Activated CD4-positive, CD25-positive, alpha-beta regulatory T cell treated with anti-CD3 and anti-CD28 coated beads, Interleukin-2, amount 50 U/mL, for 72 hours (primary cell): ENCODE measurements at regions not wholly inside any gene's neighbourhood (a gene's known extent, or its start where the extent isn't known, plus 50 kb on each side); places are given as distances from the start of the nearest gene placed in this dataset.
"Not testable (repeated sequence)": the region's sequence is repeated elsewhere in the genome, so short reads cannot be mapped to it uniquely, and the experiment has no call there.

Experiments used
- DNase-seq: peaks from one replicate; pipeline ENCODE4 v3.0.0; 2021

DNA sequence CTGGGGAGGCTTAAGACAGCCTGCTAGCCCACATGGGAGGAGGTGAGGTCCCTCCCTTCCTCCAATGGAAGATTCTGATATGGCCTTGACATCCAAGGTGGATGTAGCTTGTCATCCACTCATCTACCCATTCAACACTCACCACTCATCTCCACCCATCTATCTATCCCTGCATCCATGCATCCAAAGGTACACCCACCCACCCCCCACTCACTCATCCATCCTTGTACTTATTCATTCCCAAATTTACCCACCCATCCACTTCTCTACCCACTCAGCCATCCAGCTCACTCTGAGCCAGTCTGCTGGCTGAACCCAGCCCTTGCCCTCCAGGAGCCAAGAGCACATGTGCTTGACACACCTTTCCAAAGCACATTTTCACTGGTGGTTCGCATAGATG lies 189.7 kb downstream of the TLE3 start:
- DNase-seq: no peak

DNA sequence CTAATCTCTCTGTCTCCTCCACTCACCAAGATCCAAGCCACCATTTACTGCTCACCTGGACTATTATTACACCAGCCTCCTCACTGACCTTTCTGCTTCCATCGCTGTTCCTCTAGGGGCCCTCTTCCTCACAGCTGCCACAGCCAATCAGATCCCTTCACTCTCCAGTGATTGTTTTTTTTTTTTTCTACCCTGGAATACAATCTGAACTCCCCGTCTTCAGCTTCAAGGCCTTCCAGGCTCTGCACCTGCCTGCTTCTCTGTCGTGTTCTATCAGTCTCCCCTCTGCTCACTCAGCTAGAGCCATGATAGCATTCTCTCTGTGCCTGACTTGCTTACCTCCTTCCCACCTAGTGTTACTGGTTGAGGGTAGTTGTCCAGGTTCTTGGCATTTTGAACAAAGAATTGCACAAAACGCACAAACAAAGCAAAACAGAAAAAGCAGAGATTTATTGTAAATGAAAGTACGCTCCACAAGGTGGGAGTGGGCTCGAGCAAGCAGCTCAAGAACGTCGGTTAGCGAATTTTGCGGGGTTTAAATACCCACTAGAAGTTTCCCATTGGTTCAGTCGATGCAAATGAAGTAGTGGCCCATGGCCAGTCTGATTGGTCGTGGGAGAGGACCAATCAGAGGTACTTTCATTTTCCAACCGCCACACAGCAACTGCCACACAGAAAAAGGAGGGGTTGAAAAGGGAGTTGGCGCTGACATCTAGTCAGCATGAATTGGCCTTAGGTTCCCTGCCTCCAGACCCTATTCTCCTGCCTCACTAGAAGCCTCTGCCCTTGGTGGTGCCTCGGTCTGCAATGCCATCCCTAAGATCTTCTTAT lies 188.9 kb downstream of the TLE3 start:
- DNase-seq: no peak

DNA sequence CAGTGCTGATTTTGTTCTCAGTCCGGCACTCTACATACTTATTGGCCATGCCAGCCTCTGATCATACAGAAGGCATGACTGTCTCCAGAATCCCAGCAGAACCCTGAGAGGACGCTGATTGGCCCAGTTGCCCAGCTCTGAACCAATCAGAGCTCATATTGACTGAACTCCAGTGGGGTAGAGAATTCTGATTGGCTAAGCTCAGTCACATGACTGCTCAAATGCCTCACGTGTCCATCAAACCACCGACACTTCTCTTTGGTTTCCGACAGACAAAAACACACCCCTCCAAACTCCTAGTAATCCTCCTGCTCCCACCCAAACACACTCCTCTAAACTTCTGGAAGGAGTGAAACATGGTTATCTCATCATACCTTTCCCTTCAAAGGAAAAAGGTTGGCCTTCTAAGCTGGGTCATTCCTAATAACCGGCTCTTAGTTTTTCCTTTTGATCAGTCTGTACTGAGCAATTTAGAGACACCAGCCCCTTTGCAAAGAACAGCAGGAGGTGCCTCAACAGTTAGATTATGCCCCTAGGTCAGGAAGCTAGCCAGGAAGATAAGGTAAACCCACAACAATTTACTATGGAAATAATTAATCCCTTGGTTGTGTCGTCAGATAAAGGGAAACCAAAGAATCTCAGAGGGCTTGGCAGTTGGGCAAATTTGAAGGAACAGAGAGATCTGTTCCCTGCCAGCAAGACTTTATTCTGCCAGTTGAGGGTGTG lies 187.8 kb downstream of the TLE3 start:
- DNase-seq: no peak

DNA sequence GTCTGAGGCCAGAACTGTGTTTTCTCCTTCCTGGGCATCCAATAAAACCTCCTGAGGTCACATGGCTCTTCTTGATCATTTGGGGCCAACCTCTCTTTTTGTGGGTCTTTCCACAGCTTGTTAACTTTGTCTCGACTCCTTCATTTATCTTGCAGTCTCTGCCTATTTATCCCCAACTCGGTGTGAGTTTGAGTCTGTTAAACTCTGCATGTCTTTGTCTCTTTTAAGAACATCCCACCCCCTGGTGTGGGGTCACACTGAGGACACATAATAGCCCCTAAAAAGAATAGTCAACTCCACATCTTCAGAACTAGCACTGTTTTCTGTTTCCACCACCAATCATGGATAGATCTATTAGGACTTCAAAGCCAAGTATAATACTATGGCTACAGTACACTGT lies 187.2 kb downstream of the TLE3 start:
- no peak for DNase-seq

DNA sequence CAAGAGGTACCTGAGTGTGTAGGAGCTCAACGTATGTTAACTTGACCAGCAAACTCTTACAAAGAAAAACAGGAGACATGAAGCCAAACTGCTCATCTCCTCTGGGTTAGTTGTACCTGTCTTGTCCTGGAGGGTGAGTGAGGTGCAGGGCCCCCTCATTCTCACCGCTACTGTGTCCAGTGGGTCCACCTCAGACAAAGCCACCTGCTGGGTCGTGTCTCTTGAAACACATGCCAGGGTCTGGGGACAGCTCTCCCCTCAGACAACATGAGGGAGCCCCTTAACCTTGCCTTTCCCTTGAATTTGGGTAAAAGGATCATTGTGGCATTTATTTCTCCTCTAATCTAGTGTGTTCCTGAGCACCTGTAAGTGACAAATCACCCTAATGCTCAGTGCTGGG lies 185.6 kb downstream of the TLE3 start:
- DNase-seq: no peak

DNA sequence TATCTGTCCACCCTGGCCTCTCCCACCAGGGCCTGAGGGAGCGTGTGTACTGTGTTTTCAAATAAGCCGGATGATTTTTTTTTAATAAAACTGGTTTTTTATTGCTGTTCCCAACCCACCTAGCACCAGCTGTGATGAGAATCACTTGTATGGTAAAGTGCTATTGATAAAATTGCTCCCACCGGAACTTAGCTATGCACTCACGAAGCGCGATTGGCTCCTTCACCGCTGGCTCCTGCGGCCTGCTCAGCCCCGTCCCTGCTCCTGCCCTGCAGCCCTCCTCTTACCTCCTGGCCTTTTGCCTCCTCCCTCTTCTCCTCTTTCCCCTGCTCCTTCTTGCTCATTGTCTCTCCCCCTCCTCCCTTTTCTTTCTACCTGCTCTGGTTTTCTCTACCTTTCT lies 183.7 kb downstream of the TLE3 start:
- DNase-seq: no peak

DNA sequence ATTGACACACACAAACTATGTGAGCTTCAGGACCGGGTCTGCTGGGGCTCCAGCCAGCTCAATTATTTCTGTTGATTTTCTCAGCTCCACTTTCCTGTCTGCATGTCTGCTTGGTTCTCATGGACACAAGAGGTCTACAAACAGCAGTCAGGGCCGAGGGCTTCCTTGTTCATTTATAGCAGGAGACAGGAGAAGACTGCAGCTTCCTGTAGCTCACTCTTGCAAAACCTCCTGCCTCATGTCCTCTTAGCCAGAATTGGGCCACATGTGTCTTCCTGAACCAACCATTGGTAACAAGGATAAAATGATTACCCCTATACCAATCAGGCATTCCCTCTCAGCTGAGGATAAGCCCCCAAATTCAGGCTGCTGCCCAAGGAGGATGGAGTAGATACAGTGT lies 182.8 kb downstream of the TLE3 start:
- DNase-seq: no peak

DNA sequence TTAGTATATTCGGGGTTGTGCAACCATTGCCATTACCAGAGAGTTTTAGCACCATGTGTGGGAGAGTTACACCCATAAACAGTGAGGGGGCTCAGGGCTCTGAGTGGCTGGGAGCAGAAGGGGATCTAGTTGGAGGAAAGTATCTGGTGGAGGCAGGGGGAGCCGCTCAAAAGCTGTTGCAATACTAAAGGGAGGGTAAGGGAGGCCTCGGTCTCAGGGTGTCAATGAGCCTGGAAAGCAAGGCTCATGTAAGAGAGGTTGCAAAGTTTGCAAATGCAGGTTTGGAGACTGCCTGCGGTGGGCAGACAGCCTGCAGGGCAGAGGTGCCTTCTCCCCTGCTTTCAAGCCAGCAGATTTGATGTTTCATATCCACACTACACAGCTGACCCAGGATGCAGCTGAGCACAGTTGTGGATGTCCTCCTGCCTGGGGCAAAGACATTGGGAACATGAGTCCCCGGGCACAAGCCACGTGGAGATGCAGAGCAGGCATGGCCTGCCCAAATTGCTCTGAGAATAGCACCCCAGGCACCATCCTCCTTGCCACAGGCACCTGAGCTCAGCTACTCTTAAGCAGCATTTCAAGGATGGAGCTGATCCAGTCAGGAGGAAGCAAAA lies 181.4 kb downstream of the TLE3 start:
- DNase-seq: no peak

DNA sequence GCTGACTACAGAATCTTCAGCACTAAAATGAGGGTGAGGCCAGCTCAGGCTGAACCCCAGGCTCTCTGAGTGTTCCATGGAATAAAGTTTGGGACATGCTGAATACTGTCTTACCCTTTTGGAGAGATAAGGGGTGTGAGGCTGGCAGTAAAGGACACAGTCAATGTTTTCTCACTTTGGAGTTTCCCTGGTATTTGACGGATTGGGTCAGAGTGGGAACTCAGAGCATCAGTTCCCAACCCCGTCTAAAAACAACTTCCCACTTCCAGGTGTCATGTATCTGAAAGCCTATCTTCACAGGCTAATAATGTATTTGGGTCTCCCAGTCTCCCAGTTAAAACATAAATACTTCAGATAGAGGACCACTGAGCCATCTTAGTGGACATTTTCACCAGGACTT lies 180.7 kb downstream of the TLE3 start:
- no peak for DNase-seq

DNA sequence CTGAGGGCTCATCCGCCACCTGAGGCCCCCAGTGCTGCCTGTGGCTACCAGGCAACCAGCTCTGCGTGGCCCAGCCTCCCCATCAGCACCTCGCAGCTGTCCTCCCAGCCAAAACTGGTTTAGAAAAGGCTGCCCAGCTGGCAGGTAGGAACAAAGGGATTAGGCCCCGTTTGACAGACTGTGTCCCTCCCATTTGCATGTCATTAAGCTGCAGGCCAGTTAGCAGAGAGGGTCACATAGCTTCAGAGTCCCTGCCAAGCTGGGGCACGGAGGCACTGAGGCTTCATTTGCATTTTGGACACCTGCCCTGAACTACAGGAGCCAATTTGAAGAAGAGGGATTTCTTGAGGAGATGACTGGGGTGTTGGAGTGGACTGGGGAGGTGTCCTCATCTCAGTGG lies 177.9 kb downstream of the TLE3 start:
- no peak for DNase-seq

DNA sequence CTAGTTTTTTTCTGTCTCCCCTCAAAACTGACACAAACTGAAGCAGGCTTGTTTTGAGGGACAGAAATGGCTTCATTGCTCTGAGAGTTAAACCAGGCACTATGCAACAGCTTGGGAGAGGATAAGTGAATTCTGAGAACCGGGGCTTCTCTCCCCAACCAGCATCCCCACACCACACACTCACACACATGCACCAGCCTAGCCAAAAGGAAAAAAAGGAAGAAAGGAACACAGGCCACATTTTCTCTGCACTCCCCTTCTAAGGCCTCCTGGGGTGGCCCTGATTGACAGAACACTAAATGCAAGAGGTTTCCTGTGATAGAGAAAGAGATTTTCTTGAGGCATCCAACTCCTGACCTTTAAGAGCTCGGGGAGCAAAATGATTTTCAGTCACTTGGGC lies 177.5 kb downstream of the TLE3 start:
- DNase-seq: no peak

DNA sequence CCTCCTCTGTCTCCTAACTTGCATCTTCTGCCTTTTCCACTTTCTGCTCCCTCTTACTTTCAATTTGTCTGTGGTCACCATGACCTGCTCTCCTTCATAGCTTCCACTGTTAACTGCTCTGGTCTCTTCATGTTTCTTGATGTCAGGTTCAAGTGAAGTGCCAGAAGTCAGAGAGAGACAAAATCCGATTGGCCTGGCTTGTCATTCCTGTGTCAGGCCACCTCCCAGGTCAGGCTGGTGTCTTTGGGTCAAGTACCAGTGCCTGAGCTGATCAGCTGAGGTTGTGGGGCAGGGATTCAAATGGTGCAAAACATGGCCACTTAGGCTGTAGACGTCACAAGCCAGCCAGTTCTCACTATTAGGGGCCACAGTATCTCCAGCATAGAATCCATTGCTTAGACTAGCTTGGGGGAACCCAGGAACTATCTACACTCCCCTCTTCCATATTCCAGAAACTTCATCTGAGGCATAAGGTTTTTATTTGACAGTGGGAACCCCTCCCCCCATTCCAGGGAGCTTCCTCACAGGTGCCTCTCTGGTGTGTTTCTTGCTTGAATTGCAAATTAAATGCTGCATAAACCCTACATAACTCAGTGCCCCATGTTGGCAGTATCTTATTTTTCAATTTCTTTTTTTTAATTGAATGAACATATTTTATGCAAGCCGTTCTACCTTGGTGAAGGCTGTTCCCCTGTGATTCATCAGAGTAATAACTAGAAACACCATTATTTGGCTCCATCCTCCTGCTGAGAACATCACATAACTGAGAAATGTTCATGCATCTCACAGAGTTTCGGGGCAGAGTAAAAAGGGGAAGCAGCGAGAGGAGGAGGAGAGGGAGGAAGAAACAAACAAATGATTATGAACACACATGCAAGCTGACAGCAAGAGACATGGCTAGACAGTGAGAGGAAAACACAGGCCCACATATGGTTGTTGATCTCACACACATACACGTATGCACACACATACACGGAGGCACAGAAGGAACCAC lies 175.8 kb downstream of the TLE3 start:
- DNase-seq: no peak

DNA sequence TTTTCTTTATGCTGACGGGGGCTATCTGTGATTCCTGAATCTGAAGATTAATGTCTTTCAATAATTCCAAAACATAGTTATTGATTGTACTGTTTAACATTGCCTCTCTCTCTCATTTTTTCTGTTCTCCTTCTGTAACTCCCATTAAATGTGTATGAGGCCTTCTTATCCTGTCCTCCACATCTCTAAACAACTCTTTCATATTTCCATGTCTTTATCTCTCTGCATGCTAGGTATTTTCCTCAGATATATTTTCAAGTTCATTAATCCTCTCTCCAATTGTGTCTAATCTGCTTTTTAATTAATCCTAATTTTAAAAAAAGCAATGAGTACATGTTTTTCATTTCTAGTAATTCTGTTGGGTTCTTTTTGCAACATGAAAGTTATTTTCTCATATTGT lies 173.2 kb downstream of the TLE3 start:
- no peak for DNase-seq

DNA sequence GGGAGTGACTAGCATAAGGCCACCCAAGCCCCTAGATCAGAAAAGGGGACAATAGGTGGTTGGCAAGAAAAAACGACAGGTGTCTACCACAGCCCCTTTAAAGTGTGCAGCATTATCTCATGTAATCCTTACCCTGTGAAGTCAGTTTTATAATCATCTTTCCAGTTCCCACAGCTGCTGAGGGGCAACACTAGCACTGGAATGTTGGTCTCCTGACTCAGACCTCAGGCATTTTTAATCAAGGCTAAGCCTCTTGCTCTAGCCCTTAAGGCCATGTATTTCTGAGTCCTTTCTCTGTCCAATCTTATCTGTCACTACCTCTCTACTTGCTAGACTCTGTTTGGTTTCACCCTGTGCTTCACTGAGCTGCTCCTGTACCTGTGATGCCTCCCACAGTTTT lies 171.7 kb downstream of the TLE3 start:
- DNase-seq: no peak

DNA sequence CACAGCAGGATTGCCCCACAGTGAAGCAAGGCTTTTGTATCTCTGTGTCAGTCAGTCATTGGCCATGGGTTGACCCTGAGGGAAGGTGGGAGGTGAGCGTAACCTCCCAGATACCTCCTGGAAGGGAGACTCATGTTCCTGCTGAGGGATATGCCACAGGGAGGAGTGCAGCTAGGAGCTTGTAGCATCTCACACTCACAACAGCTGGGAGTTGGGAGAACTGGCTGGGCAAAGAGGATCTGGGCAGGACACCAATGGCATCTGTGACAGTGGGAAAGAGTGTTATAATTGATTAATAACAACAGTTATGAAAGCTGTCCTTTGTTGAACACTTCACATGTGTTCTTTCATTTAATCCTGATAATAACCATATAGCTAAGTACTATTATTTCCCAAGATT lies 171.0 kb downstream of the TLE3 start:
- DNase-seq: no peak

DNA sequence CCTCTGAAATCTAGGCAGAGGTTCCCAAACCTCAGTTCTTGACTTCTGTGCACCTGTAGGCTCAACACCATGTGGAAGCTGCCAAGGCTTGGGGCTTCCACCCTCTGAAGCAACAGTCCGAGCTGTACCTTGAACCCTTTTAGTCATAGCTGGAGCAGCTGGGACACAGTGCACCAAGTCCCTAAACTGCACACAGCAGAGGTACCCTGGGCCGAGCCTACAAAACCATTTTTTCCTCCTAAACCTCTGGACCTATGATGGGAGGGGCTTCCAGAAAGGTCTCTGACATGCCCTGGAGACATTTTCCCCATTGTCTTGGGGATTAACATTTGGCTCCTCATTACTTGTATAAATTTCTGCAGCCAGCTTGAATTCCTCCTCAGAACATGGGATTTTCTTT lies 168.8 kb downstream of the TLE3 start:
- not testable (repeated sequence) for DNase-seq

DNA sequence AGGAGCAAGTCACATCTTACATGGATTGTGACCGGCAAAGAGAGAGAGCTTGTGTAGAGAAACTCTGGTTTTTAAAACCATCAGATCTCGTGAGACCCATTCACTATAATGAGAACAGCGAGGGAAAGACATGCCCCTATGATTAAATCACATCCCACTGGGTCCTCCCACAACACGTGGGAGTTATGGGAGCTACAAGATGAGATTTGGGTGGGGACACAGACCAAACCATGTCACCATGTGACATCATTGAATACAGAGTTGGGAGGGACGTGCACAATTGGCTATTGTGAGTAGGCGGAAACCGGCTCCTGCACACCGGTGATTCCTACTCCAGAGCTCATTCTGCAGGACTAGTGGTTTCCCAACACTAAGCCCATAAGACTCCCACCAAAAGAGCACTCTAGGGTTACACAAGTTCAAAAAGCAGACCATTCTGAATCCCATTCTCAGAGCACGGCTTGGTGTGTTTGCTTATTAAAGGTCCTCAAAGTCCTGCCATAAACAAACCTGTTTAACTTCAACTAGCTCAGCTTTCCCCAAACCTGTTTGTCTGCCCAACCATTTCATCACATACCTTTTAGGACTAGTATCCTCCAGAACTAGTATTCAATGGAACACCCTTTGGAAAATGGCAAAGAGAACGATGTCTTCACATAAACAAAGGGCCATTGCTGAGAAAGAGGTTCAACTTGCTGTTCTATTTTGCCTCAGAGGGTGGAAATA lies 167.6 kb downstream of the TLE3 start:
- no peak for DNase-seq

DNA sequence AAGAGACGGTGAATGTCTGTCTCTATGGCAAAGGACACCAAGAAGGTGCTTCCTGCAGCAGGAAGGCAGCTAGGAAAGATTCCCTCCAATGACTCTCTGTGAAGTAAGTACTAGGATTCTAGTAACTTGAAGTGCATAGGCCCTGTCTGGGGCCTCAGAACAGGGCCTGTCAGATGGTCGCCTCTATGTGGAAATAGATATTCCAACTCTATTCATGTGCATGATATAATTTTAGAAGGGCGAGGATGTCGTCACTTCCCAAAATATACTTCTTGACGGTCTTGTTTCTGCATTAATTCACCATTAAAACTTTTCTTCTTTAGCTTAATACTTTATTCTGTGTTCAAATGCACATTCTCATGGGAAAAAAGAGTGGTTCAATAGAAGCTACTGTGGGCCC lies 167.0 kb downstream of the TLE3 start:
- no peak for DNase-seq

DNA sequence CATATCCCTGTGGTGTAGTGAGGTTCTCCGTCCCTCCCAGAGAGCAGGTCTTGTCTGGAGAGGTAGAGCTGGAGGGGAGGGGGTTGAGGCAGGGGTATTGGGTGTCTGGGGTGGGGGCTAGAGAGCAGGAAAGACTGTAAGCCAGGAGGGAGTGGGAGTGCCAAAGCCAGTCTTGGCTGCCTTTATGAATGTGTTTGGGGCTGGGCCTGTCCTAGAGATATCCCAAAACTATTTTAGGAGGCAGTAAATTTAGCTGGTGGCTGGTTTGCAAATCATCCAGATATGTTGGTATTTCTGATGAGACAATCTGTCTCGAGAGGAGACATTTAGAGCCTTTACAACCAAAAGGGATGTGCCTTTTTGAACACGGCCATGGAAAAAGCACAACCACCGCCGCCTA lies 166.6 kb downstream of the TLE3 start:
- no peak for DNase-seq

DNA sequence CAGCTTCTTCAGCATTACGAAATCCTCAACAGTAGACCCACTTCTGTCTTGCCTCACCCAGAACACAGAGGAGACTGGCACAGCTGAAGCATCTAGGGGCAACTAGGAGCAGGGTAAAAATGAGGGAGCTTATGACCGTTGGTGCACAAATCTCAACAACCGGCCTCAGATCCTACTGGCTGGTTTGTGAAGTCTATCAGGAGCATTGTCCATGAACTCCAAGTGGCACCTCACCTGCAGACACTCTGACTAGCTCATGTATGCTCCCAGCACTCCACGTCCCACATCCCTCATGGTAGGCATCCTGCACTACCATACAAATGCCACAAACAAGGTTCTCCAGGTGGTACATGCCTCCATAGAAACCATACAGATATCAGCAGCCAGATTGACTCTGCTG lies 163.1 kb downstream of the TLE3 start:
- DNase-seq: no peak

DNA sequence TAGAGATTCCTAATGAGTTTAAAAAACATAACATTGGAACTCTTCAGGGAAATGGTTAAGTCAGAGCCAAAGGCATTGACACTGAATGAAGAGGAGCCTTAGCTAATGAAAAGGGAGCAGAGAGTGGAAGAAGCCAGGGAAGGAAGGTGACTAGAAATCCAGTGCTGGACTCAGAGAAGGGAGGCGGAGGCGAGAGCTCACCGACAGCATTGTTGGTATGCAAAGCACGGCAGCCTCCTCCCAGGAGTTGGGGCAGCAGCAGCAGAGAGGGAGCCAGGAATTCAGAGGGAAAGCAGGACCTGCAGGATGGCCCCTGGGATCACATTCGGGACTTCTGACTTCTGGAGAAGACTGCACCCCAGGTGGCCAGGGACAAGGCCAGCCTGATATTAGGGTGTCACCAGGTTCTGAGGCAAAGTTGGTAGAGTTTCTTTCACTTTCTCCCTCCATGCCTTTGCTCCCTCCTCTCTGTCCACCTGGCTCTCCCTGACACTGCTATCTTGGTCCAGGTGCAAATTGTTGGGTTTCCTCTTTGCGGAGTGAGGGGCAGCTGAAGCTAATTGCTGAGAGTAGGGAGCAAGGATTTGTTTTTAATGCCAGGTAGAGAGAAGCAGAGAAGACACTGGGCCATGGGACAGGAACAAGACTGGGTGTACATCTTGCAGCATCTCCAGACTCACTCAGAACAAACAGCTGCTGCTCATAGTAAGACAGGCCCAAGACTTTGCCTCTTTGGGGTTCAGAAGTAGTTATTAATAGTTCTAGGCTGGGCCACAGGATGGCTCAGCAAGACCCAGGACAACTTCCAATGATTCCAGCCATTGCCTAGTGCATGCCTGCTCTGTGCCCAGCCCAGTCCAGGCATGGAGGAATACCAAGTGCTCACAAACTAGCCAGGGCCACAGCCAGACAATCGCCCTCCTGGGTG lies 157.9 kb downstream of the TLE3 start:
- DNase-seq: no peak
